ENCODE measurements at regions not wholly inside any gene's neighbourhood (a gene's known extent, or its start where the extent isn't known, plus 50 kb on each side); places are given as distances from the start of the nearest gene placed in this dataset.

DNA sequence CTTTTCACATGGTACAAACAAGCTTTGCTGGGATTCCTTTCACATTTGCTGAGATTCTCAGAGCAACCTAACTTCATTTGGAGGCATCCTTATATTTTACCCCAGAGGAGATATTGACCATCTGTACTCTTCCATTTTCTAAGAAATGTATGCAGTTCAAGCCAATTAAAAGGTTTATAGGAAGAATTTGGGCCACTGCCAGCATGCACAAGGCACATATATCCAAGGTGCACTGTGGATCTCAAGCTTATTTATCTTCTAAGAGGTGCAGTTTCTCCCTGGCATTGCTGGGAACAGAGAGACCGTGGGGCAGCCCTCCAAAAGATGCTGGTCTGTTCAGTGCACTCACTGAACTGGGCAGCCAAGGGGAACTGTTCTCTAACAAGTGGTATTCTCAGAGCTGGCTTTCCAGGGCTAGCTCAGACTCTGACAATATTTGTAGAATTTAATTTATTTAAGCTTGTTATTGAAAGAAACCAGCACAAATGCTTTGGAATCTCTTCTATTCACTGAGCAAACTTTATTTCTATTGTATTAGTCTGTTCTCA is 213.3 kb downstream of the TENT4A start:
- no peak for DNase-seq

DNA sequence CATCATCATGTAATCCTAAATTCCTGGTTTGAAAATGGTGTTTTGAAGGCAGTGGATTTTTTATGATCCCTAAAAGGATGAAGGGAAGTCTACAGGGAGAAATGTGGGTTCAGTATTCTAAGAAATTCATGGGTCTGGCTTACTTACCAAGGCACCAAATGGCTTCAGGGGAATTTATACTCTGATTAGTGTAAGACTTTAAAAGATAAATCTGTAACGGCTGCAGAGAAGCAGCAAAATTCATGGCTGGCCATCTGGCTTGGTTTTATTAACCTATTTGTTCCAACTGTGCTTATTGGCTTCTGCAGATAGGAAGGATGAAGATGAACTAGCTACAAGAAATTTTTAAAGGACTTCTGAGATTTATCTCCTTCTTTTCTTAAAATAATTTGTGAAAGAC is 222.8 kb downstream of the TENT4A start:
- no peak for DNase-seq

DNA sequence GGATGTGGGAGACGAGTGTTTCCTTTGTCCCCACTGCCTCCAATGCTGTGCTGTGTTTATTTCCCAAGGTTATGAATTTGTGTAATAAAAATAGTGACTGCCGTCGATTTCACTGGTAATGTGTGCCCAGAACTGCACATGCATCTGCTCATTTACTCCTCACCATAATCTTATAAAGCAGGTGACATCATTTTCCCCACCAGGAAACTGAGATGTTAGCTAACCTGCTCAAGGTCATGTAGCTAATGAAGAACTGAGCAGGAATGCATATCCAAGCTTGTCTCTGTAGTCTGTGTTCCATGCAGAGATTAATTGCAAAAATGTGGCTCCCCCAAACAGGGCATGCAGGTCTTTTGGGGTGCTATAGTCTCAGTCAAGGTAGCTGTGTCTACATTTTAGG is 224.4 kb downstream of the TENT4A start:
- DNase-seq, result no peak

DNA sequence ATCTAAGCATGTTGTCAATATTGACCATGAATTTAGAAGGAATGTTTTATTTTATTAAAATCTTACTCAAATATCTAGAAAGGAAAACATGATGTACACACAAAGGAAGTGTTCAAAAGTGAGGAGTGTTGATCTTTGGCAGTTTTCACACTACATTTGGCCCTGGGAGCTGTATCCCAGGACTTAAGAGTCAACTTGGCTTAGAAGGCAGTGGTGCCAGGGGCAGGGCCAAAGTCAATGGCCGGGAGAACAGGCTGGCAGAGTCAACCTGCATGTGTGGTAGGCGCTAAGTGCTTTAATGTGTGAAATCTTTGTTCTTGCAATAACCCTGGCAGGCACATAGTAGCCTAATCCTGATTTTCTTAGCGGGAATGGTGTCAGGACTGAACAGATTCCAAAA is 228.4 kb downstream of the TENT4A start:
- no peak for DNase-seq

DNA sequence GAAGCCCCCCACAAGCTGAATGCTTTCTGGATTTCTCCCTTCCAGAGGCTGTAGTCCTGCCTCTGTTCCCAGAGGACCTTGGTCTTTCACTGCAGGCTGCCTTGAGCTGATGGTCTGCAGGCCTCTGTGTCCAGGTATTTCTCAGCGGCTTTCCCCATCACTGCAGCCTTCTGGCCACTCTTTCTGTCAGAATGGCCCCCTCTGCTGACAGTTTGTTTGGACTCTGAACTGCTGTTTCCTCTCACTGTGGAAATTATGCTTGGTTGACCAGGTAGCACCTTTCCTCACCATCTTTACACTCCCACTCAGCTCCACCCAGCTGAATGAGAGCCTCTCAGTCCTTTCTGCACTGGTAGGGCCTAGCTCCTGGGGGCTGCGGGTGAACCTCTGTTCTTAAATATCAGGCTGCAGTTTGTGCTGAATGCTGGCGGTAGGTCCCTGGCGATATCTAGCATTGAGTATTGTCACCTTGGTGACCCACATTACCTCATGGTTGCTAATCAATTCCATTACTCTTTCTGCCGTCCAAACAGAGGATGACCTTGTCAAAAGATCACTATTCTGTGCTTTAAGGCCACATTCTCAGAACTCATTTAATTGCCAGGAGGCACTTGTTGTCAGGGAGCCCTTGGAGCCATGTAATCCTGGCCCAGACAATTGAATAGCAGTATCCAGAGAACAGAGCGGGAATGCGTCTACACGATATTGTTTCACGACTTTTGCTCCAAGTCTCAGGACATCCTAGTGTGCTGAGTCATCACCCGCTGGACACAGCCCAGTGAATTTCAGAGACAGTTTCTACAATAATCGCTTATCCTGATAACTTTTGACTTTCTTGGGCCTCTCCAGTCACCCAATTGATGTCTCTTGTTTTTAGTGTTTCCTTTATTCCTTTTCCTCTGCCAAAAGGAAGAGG is 230.2 kb downstream of the TENT4A start:
- no peak for DNase-seq

DNA sequence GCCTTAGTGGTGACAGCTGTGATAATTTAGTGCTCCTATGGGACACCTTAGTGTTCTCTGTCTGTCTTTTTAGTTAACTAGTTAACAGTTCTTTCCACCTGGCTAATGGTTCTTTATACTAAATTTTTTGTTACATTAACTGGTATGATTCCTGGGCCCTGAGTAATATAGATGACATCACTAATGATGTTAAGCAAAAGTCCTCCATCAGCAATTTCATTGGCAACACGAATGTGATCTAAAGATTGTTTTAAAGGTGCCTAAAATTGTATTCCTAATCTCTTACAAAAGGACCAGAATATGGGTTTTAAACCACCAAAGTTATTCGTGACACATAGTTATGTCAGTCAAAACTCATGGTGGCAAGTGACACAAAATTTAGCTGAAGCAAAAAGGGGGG is 235.3 kb downstream of the TENT4A start:
- no peak for DNase-seq

DNA sequence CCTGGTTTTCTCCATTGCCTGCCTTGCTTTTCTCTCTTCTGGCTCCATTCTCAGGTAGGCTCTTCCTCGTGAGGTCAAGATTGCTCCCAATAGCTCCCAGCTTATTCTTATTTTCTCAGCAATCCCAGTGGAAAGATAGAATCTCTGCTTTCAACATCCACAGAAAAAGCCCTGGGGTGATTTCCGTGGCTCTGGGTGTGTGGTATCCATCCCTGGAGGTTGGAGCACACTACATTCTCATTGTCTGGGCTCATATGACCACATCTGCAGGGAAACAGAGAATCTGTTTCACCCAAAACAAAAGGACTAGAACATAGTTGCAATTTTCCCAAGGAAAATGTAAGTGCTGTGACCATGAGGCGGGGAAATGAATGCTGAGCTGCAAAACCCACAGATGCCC is 236.0 kb downstream of the TENT4A start:
- no peak for DNase-seq

DNA sequence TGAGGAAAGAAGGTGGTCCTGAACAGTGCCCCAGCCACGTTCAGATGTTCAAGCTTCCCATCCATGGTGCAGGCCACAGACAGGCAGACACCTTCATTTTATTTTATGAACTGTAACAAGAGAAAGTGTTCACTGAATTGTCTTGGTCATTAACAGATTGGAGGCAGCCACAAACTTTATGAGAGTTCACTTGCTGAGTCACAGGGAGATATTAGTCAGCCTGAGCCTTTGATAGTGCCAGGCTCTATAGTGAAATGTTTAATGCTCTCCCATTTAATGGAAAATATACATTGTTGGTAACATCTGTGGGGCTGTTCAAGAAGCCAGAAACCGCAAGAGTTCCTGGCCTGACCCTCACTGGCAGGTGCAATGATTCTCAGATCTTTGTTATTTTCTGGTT is 237.0 kb downstream of the TENT4A start:
- DNase-seq, result no peak

DNA sequence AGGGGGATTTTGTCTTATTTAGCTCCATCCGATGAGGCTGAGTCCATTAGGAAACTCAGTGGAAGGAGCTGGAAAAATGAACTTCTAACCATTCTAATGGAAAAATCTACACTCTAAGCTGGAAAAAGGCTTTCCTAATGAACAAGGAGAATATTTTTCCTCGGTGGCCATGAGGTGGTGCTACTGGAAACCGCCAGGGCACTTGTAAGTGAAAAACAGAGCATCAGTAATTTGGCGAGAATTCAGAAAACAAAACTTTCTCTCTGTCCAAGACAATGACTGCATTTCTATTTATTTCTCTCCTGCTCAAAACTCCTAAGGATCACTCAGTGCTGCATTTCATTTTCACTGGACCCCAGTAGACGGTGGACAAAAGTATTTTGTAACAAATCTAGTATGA is 237.6 kb downstream of the TENT4A start:
- no peak for DNase-seq

DNA sequence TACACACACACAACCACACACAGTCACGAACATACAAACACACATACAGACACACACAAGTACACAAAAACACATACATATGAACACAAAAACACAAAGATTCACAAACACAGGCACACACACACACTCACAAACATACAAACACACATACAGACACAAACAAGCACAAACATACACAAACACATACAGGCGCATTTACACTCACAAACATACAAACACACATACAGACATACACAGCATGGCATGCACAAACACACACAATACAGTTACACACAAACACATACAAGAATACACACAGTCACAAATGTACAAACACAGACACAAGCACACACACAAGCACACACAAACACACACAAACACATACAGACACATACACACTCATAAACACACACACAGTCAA is 247.9 kb downstream of the TENT4A start:
- no peak for DNase-seq

DNA sequence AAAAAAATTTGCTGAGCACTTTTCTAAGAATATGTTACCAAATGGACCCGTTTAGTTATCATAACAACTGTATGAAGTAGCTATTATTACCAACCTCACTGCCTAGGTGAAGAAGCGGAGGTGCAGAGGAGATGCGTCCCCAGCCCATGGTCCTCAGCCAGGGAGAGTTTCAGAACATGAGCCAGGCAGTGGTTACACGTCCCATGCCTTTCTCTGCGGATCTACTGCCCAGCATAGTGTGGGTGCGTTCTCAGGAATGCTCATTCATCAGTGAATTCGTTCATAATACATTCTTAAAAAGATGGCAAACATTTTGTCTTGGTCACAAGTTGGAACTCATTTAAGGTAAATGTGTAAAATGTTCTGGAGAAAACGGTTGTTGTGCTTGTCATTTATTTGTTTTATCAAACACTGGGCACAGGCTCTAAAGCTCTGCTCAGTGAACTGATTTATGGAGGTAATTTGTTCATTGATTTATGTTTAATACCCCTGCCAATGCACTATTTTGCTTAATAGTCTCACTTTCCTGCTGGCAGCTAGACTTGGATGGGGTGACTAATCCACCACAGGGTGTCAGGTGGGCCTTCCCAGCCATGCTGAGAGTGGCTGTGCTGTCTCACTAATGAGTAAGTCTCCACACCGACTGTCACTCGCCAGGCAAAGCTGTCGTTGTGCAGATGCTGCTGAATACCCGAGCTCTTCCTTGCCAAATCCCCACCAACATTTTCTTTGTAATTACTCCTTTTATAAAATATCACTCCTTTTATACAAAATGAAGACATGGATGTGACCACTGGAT is 248.8 kb downstream of the TENT4A start:
- no peak for DNase-seq

DNA sequence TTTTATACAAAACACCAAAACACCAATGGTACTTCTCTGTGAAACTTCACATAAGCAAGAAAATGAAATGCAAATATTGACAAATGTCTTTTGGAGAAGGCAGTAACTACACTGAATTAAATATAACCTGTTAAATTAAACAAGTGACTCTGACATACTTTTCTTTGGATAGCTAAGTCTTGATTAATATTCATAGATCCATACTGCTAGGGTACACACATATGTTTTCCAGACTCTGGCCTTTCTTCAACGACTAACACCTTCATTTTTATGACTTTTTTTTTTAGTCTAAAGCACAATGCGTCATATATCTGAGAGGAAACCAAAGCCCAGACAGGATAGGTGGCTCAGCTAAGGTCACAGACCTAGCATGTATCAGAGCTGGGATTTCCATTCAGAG is 263.7 kb downstream of the TENT4A start:
- DNase-seq, result no peak

DNA sequence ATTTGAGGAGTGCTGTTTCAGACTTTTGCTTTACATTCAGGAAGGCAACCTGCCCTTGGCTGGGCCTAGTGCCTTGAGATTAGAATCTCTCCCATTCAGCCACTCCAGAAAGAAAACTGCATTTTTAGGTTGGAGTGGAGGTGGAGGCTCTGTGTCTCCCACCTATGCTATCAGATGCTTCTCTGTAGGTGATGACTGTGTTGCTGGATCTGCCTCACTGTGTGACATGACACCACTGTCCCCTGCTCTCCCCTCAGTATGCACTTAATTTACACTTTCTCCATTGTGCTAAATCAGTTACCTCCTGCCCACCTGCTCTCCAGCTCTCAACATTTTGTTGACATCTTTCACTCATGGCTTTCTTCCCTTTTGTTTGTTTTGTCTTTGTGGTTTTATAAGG is 265.8 kb downstream of the TENT4A start:
- no peak for DNase-seq

DNA sequence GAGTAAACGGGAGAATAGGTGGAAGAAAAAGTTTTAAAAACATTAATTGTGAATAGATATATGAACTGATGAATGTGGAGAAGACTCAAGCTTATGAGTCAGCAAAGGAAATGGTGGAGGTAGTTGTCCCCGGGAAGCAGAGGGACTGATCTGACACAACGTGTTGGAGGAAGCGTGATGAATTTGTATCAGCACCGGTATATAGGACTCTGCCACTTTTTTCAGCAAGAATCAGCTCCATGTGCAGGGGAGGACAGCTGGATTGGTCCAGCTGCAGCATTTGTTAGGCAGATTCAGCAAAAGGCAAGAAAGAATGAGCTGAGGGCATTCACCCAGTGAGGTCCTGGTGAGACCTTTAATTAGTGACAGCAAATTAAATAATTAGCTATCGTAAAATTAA is 276.0 kb downstream of the TENT4A start:
- no peak for DNase-seq

DNA sequence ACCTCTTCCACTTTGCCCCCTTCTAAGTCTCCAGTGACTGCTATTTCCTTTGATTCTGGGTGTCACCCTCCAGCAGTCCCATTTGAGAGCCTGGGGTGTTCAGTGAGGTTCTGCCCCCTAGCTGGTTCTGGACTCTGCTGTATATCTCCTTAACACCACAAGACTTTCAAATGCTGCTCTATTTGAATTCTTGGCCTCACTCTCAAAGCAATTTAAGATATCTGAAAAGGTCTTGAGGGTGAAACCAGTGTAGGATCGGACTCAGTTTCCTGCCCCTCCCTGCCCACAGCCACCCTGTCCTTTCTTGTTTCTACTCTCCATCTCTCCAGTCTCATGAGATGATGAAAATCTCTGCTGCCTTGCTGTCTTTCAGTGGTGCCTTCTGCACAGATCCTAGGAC is 280.9 kb downstream of the TENT4A start:
- DNase-seq, result no peak

DNA sequence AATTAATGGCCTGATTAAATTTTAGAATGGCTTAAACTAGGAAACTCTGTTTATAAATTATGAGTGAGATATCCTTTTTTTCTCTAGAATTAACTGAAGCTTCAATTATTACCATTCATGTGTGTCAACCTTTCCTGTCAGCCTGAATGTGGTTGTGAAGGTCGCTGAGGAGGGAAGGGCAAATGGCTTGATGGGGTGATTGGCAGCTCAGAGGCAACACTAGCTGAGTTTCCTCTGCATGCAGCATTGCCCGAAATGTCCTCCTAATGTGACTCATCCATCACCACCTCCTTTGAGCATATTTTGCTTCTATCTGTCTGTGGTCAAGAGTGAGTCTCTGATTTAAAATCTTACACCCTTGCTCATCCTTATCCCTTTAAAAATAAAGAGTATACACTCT is 281.9 kb downstream of the TENT4A start:
- DNase-seq, result no peak

DNA sequence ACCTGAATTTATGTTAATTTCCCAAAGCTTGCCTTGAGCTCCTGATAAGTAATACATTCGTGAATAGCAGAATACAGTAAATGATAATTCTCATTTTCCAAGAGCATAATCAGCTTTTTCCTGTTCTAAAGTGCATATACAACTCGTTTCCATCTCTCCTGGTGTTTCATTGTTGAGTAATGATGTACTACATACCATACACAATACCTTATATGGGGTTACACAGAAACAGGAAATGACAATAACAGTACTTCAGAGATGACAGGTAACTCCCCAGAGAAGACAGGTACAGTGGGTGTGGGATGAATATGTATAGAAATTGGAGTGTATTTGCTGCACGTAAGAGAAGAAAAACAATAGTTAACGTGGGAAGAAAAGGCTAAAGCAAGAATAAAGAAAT is 287.1 kb downstream of the TENT4A start:
- DNase-seq, result no peak

DNA sequence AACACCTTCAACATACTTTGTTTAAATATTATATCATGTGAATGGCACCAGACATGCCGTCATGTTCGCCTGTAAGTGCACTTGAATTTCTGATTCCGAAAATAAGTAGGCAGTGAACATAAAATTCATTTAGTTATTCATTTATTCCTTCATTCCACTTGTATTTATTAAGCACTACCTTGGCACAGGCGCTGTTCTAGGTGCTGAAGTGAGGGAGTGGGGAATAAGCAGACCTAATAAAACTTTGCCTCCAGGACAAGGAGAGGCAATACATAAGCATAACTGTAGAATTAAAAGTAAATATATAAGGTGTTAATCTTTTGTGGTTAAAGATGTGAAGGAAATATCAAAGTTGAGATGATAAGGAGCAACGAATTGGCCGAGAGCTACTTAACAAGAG is 297.4 kb downstream of the TENT4A start:
- DNase-seq, result no peak

DNA sequence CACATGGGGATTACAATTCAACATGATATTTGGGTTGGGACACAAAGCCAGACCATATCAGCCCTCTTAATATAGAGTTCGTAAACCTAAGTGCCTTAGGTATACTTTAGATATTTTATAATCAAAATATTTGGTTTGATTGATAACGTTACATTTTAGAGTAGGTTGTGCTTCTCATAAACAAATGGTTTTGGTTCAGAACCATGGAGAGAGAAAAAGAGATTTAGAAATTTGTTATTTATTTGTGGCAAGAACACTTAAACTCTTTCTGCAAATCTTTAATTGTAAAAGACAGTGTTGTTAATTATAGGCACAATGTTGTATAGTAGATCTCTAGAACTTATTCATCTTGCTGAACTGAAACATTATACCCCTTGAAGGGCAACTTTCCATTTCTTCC is 298.8 kb downstream of the TENT4A start:
- no peak for DNase-seq

DNA sequence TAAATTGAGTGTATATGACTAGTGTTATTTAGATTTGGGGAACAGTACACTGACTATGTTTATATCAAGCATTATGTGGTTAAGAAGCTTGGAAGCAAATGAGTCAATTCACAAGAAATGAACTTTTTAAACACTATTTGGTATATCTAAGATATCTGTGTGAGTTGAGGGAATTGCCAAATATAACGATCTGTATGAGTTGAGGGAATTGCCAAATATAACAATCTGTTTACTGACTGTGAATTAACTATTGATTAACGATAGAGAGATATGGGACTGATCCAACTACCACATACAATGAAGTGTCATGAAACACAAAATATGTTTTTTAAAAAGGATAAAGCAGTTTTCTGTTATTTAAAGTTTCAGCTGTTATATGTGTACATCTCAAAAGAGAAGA is 301.4 kb downstream of the TENT4A start:
- DNase-seq, result no peak

DNA sequence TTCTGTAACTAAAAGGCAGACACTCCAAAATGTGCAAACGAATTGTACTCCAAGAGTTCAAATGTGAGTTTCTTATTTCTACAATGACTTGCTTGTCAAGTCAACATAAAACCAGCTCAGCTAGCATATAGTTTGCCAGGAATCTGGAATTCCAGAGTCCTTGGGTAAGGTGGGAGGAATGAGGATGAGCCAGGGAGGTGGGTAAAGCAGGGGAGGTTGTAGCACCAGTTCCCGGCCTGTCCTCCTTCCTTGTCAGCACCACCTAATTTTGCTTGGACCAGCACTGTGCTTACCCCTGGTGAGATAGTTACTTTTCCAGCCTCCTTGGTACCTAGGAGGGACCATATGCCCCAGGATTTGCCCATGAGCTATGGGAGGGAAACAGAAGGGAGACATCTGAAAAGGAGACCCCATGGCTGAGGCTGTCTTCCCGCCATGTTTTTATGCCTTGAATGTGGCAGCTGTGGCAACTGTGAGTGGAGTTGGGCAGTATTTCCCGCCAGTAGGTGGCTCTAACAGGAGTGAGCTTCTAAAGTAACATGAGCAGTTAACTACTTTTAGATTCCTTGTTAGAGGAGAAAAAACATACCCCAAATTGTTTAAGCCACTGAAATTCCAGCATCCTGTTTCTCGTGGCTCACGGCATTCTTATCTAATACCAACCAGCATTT is 302.5 kb downstream of the TENT4A start:
- DNase-seq, result no peak

DNA sequence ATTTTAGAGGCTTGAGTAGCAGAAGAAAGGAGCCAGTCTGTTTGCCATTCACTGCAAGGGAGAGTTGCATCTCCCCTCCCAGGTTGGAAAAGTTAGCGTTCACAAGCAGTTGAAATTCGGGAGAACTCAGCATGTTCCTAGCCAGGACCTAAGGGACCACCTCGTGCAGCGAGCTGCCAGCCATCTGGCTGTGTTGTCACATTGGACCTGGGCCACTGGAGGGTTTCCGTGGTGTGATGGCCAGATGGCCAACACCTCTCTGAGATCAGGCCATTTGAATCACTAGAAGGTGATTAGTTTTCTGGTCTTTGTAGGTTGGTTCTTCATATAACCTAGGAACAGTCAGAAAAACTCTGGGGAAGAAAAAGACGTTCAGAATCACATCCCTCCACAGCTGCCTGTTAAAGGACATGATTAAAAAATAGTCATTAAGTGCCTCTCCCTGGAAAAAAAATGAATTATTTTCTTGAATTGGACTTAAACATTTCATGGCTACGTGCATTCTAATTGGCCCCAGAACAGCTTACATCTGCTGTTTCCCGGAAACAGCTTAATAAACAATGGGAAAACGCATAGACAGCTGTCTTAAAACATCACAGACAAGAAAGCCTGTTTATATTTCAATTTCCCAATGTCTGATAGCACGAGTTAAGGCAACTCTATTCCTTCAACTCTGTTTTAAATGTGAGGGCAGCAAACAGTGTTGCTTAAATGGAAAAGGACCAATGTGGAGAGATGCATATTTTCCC is 303.9 kb downstream of the TENT4A start:
- no peak for DNase-seq

DNA sequence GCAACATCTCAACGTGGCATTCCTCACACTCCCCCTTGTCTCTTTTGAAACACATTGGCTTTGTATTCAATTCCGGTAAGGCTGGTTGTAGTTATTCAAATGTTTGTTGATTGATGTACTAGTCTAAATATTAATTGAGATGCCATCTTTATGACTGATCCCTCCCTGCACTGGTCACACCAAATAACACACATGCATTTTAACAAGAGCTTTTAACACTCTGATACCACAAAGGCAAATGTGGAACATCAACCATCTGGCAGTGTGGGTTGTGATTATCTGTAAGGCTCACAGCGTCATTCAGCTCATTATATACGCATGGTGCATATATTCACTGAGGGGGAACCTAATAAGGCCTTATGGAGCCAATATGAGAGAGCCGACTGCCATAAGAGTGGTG is 305.0 kb downstream of the TENT4A start:
- no peak for DNase-seq

Data from 8988T (cell line).